ENCODE measurements at regions not wholly inside any gene's neighbourhood (a gene's known extent, or its start where the extent isn't known, plus 50 kb on each side); places are given as distances from the start of the nearest gene placed in this dataset.

DNA sequence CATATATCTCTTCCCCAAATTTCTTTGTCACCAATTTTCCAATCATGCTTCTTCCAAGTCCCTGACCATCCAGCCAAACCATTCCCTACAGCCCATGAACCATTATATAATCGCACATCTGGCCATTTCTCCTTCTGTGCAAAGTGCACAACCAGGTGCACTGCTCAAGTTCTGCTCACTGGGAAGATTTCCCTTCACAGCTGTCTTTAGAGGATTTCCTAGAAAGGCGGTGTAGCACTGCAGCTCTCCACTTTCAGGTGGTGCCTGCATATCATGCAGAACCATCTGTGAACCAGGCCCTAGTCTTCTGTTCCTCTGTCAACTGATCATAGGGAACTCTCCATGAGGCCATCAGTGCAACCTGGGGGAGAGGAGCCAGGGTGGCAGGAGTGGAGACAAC, 95.0 kb upstream of the CABCOCO1 start:
- peaks cover 0 to 3% (median 0%) of the 10 kb centered on the region in 4 donors for H3K4me1 ChIP-seq
- no peaks in the 10 kb centered on the region for H3K36me3 ChIP-seq
- no peak for DNase-seq (ENCODE audit: extremely low spot score)
- H3K27me3 ChIP-seq: no peaks in the 10 kb centered on the region
- 94% methylated on average over 2 of the region's 2 CpGs for WGBS
- intact Hi-C loops (cut with DNase I): no loop called here
- peaks cover 0 to 15% (median 7%) of the 10 kb centered on the region in 4 donors for H3K9me3 ChIP-seq
- no peak overlapping the region for H3K4me3 ChIP-seq
- TF ChIP-seq EP300 (IDR thresholded peaks at IDR 0.05): no peak
- H3K27ac ChIP-seq (replicated peaks in 1 of 4): no peak overlapping the region

DNA sequence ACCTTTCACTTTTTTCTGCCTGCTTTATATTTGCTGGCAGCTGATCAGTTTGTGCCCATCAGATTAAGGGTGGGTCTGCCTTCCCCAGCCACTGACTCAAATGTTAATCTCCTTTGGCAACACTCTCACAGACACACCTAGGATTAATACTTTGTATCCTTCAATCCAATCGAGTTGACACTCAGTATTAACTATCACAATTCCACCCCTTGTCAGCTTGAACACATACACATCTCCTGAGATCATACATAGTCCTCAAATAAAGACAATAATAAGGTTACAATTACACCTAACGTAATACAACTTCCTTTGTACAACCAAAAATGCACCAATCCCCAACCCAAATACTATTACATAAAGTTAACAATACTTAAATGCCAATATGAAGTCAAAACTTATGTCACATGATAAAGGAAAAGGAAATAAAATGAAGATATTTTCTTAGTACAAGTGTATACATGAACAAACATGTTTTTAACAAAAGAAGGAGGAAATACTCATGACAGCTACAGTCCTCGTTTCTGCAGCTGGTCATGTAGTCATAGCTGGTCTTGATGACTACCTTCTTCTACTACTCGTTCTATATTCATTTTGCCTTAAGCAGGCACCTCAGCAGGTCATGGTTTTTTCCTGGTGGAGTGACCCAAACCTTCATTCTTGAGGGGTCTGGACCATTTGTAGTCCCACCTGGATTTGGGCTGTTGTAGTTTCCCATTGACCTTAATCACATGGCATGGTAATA, 96.7 kb upstream of the CABCOCO1 start:
- TF ChIP-seq POLR2AphosphoS5 (IDR thresholded peaks at IDR 0.05): no peak
- TF ChIP-seq, protein P1, sequence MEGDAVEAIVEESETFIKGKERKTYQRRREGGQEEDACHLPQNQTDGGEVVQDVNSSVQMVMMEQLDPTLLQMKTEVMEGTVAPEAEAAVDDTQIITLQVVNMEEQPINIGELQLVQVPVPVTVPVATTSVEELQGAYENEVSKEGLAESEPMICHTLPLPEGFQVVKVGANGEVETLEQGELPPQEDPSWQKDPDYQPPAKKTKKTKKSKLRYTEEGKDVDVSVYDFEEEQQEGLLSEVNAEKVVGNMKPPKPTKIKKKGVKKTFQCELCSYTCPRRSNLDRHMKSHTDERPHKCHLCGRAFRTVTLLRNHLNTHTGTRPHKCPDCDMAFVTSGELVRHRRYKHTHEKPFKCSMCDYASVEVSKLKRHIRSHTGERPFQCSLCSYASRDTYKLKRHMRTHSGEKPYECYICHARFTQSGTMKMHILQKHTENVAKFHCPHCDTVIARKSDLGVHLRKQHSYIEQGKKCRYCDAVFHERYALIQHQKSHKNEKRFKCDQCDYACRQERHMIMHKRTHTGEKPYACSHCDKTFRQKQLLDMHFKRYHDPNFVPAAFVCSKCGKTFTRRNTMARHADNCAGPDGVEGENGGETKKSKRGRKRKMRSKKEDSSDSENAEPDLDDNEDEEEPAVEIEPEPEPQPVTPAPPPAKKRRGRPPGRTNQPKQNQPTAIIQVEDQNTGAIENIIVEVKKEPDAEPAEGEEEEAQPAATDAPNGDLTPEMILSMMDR (IDR thresholded peaks at IDR 0.05): no peak
- no peak for TF ChIP-seq POLR2A (IDR thresholded peaks at IDR 0.05; ENCODE audit: low read depth)
- TF ChIP-seq EP300 (IDR thresholded peaks at IDR 0.05): no peak
- H3K36me3 ChIP-seq: no peaks in the 10 kb centered on the region
- intact Hi-C loops (cut with DNase I): no loop called here

DNA sequence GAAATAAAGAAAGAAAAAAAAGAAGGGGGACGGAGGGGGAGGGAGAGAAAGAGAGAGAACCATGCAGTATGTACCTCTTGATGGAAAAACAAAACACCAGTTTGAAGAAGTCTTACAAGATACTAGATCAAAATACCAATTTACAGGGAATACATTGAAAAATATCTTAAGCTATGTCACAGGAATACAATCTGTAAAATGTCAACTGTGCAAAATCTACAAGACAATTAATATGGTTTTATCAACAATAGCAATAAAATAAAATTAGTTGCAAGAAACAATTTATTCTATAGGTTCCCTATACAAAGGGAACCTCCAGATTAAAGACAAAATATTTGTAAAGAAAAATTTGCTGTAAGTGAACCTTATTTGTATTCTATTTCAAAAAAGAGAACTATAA, 98.3 kb upstream of the CABCOCO1 start:
- H3K27ac ChIP-seq (replicated peaks in 1 of 4): no peak overlapping the region
- no peaks in the 10 kb centered on the region for H3K27me3 ChIP-seq
- intact Hi-C loops (cut with DNase I): no loop called here
- no peak overlapping the region for H3K4me3 ChIP-seq
- TF ChIP-seq EP300 (IDR thresholded peaks at IDR 0.05) (no peak), POLR2AphosphoS5 (IDR thresholded peaks at IDR 0.05) (no peak), POLR2A (IDR thresholded peaks at IDR 0.05; ENCODE audit: low read depth) (no peak)
- TF ChIP-seq, protein P1 (IDR thresholded peaks at IDR 0.05): no peak
- no peak for DNase-seq (ENCODE audit: extremely low spot score)
- H3K36me3 ChIP-seq: no peaks in the 10 kb centered on the region
- 95% methylated on average over 1 of the region's 1 CpG for WGBS
- H3K9me3 ChIP-seq: no peaks in the 10 kb centered on the region
- H3K4me1 ChIP-seq: peaks cover 0 to 7% (median 0%) of the 10 kb centered on the region in 4 donors

More for the DNA sequence above, 96.7 kb upstream of the CABCOCO1 start:
- no peak overlapping the region for H3K4me3 ChIP-seq
- no peak overlapping the region for H3K27ac ChIP-seq (replicated peaks in 1 of 4)
- no peaks in the 10 kb centered on the region for H3K27me3 ChIP-seq
- DNase-seq (ENCODE audit: extremely low spot score): no peak
- peaks cover 0 to 15% (median 7%) of the 10 kb centered on the region in 4 donors for H3K9me3 ChIP-seq
- H3K4me1 ChIP-seq: peaks cover 0 to 7% (median 0%) of the 10 kb centered on the region in 4 donors
- 88% methylated on average over 4 of the region's 4 CpGs for whole genome bisulfite sequencing

DNA sequence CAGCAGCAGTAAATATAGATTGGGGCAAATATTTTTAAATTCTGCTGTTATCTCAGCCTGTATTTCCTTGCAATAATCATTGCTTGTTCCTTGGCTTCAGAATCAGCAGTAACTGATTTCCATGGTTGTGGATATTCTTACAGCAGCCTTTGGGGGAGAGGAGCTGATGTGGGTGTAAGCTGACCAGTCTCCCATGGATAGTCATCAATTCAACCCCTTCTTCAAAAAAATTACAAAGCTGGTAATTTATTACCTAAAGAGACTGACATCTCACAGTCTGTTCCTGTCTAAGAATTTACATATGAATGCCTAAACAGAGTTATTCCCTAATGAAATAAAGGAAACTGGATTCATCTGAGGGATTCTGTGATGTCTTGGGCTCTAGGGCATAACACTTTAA, 103.1 kb upstream of the CABCOCO1 start:
- intact Hi-C loops (cut with DNase I): no loop called here
- TF ChIP-seq POLR2AphosphoS5 (IDR thresholded peaks at IDR 0.05) (no peak), POLR2A (IDR thresholded peaks at IDR 0.05; ENCODE audit: low read depth) (no peak), EP300 (IDR thresholded peaks at IDR 0.05) (no peak)
- TF ChIP-seq, protein P1 (IDR thresholded peaks at IDR 0.05): no peak
- H3K36me3 ChIP-seq: no peaks in the 10 kb centered on the region

DNA sequence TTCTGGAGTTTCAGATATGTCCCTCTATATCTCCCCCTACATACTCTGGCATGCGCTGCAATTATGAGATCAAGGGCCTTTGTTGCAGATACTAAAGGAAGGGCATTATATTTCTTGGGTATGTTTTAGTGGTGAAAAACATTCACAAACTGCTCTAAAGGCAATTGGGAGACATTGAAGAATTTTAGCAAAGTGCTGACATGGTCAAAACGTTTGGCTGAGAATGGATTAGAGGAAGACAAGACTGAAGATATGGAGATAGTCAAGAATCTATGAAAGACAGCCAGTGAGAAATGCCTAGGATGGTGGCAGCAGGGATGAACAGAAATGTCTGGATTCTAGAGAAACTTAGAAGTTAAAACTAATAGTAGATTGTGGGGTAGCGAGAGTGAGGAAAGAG, 104.5 kb upstream of the CABCOCO1 start:
- no peak for DNase-seq (ENCODE audit: extremely low spot score)
- TF ChIP-seq POLR2A (IDR thresholded peaks at IDR 0.05; ENCODE audit: low read depth) (no peak), EP300 (IDR thresholded peaks at IDR 0.05) (no peak), POLR2AphosphoS5 (IDR thresholded peaks at IDR 0.05) (no peak)
- TF ChIP-seq, protein P1 (IDR thresholded peaks at IDR 0.05): no peak
- Histone ChIP-seq H3K4me1 (peaks cover 0 to 7% (median 0%) of the 10 kb centered on the region in 4 donors), H3K4me3 (no peak overlapping the region), H3K27me3 (no peaks in the 10 kb centered on the region), H3K36me3 (no peaks in the 10 kb centered on the region), H3K9me3 (no peaks in the 10 kb centered on the region), H3K27ac (replicated peaks in 1 of 4) (no peak overlapping the region)
- 85% methylated on average over 3 of the region's 3 CpGs for WGBS
- intact Hi-C loops (cut with DNase I): no loop called here

More for the DNA sequence above, 103.1 kb upstream of the CABCOCO1 start:
- Histone ChIP-seq H3K9me3 (no peaks in the 10 kb centered on the region), H3K4me3 (no peak overlapping the region), H3K4me1 (peaks cover 0 to 7% (median 0%) of the 10 kb centered on the region in 4 donors), H3K27me3 (no peaks in the 10 kb centered on the region), H3K27ac (replicated peaks in 1 of 4) (no peak overlapping the region)
- no peak for DNase-seq (ENCODE audit: extremely low spot score)

Data from esophagus muscularis mucosa (tissue), 4 donors.